ENCODE measurements at regions not wholly inside any gene's neighbourhood (a gene's known extent, or its start where the extent isn't known, plus 50 kb on each side); places are given as distances from the start of the nearest gene placed in this dataset.

GRCh38 chr16:64543031-64543430, 578.8 kb downstream of the CDH11 start:
- H3K4me3 ChIP-seq (ENCODE audit: low read depth, low read length): no peak overlapping the region
- DNase-seq (ENCODE audit: low read depth): no peak
- TF ChIP-seq CTCF (IDR thresholded peaks at IDR 0.05; ENCODE audit: low read depth, low read length, missing control alignments): no peak

DNA sequence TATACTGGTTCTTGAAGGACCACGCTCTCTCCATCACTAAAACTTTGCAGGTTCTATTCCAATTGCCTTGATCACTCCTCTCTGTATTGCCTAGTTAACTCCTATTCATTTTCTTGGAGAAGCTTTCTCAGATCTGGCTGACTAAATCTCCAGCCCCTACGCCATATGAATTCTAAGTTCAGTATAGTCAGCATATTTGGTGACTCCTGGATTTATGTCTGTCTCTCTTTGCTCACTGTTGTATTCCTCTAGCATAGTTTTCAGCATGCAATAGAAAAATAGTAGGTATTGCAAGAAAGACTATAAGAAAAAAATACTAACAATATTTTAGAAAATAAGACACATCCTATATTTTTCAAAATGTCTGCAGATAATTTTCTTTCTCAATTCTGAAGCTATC, 579.7 kb downstream of the CDH11 start:
- no peak for DNase-seq (ENCODE audit: low read depth)
- no peak for TF ChIP-seq CTCF (IDR thresholded peaks at IDR 0.05; ENCODE audit: low read depth, low read length, missing control alignments)
- no peak overlapping the region for H3K4me3 ChIP-seq (ENCODE audit: low read depth, low read length)

DNA sequence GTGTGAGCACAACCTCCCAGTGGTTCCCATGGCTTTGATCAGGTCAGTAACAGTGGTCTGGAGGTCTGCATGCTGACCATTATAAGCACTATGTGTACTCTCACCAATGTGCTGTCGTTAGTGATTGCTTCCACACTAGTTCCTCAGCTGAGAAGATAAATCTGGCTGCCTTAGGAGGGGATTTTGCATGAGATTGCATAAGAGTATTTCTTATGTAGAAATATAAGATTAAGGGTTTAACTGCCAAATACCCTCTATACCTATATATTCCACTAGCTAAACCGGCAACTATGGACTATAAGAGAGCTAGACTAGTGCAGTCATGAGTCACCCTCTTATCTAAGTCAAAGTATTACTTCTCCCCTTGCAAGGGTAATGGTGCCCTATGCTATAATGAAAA, 580.2 kb downstream of the CDH11 start:
- no peak for TF ChIP-seq CTCF (IDR thresholded peaks at IDR 0.05; ENCODE audit: low read depth, low read length, missing control alignments)
- no peak overlapping the region for H3K4me3 ChIP-seq (ENCODE audit: low read depth, low read length)
- DNase-seq (ENCODE audit: low read depth): no peak

GRCh38 chr16:64540434-64540833, 581.4 kb downstream of the CDH11 start:
- no peak for DNase-seq (ENCODE audit: low read depth)
- H3K4me3 ChIP-seq (ENCODE audit: low read depth, low read length): no peak overlapping the region
- no peak for TF ChIP-seq CTCF (IDR thresholded peaks at IDR 0.05; ENCODE audit: low read depth, low read length, missing control alignments)

DNA sequence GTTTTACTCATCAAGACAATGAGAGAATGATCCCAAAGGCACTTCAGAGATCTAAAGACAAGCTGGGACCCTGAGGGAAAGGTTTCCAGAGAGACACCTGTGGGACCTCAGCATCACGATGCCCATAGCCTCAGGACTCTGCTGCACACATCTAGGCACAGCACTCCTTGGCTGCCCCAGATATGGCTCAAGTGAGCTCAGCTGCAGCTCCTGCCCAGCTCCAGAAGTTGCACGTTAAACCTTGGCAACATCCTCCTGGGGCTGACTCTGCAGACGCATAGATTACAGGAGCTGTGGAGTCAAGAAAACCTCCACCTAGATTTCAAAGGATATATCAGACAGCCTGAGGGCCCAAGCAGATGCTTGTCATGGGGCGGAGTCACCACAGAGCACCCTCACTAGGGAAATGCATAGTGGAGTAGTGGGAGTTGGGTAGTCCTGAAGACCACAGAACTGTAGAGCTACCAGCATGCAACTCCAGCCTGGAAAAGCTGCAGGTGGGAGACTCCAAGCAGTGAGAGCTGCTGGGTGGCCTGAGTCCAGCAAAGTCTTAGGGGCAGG, 582.0 kb downstream of the CDH11 start:
- no peak for TF ChIP-seq CTCF (IDR thresholded peaks at IDR 0.05; ENCODE audit: low read depth, low read length, missing control alignments)
- H3K4me3 ChIP-seq (ENCODE audit: low read depth, low read length): no peak overlapping the region
- DNase-seq (ENCODE audit: low read depth): no peak

GRCh38 chr16:64534180-64534780, 587.6 kb downstream of the CDH11 start:
- H3K4me3 ChIP-seq (ENCODE audit: low read depth, low read length): no peak overlapping the region
- TF ChIP-seq CTCF (IDR thresholded peaks at IDR 0.05; ENCODE audit: low read depth, low read length, missing control alignments): no peak
- no peak for DNase-seq (ENCODE audit: low read depth)

DNA sequence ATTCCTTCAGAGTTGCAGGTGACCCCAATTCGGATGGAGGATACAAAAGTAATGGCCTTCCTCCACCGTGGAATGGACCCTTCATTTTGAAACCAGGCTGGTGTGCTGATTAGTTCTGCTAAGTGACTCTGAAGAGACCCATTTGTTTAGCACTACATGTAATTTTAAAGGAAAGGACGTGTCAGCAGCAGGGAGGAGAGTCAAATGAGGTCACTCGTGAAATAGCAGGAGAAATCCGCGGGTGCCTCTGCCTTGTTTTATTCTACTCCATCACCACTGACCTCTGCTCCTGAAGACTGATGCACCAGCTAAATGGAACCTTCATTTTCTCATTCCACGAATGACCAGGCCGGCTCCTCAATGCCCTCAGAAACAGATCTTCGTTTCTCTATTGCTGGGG, 589.2 kb downstream of the CDH11 start:
- no peak for DNase-seq (ENCODE audit: low read depth)
- TF ChIP-seq CTCF (IDR thresholded peaks at IDR 0.05; ENCODE audit: low read depth, low read length, missing control alignments): no peak
- H3K4me3 ChIP-seq (ENCODE audit: low read depth, low read length): no peak overlapping the region

Measured in GM12864 (cell line).